Mucosa of descending colon (tissue), 3 donors: ENCODE measurements at regions not wholly inside any gene's neighbourhood (a gene's known extent, or its start where the extent isn't known, plus 50 kb on each side); places are given as distances from the start of the nearest gene placed in this dataset.
A peak's percentile ranks its signal among the peaks of the same experiment; 100 is the strongest.
"Not testable (repeated sequence)": the region's sequence is repeated elsewhere in the genome, so short reads cannot be mapped to it uniquely, and the experiment has no call there.

Experiments
- ATAC-seq: fragments of 200-7000 bp; cut with Tn5 transposase; one replicate; pipeline ENCODE4 v1.9.1; 2020; ENCODE audit warnings: mild to moderate bottlenecking, moderate library complexity
- DNase-seq, 3 donors: peaks; one replicate each; pipeline ENCODE4 v3.0.0-alpha.2; 2020
- H3K36me3 ChIP-seq: fragments of 200-600 bp; one replicate; pipeline ENCODE4 v1.8.0; 2021; ENCODE audit warnings: low read depth, mild to moderate bottlenecking
- H3K4me1 ChIP-seq: fragments of 200-600 bp; one replicate; pipeline ENCODE4 v1.8.0; 2021; ENCODE audit warnings: low read depth, mild to moderate bottlenecking
- H3K4me3 ChIP-seq: fragments of 200-600 bp; one replicate; pipeline ENCODE4 v1.8.0; 2021; ENCODE audit warnings: mild to moderate bottlenecking
- H3K9me3 ChIP-seq: fragments of 200-600 bp; one replicate; pipeline ENCODE4 v1.8.0; 2021; ENCODE audit warnings: mild to moderate bottlenecking
- CTCF ChIP-seq: fragments of 200-600 bp; IDR thresholded peaks from one replicate; pipeline ENCODE4 v1.8.0; 2022; ENCODE audit warnings: antibody characterized with exemption, mild to moderate bottlenecking
- intact Hi-C, 2 donors: fragments of 100-400 bp; cut with DNase I in 1 of 2; cut with micrococcal nuclease in 1 of 2; formaldehyde crosslinking; loops; one replicate each; pipeline versions ENCODE4 v1.11.0 to v1.11.1; 2022; cut with DNase I, micrococcal nuclease
- donor health status: DM: no; HTN: no; CAD: no; lungs with moderate emphysema.
- donor health status: DM: no; HTN: no; CAD: no.
- donor health status: DM: no; HTN: yes; CAD: no.

- intact Hi-C loops: no loop called here
- DNase-seq (no peak), ATAC-seq (no peak)
- TF ChIP-seq CTCF: no peak
- H3K4me3 ChIP-seq: no peak overlapping the region
- peaks cover 4% of the 10 kb centered on the region for H3K4me1 ChIP-seq
- no peaks in the 10 kb centered on the region for H3K36me3 ChIP-seq
- no peaks in the 10 kb centered on the region for H3K9me3 ChIP-seq
Measured at GRCh38 chr20:30288346-30288745, 969.1 kb upstream of the DEFB115 start.

- H3K9me3 ChIP-seq, H3K36me3 ChIP-seq, H3K4me1 ChIP-seq, H3K4me3 ChIP-seq, intact Hi-C loops, ATAC-seq, DNase-seq: not testable (repeated sequence)
Measured at GRCh38 chr20:30289049-30289448, 968.4 kb upstream of the DEFB115 start.

GRCh38 chr20:30289711-30290141, 967.7 kb upstream of the DEFB115 start:
- H3K4me1 ChIP-seq, H3K9me3 ChIP-seq, ATAC-seq, H3K4me3 ChIP-seq, H3K36me3 ChIP-seq, intact Hi-C loops: not testable (repeated sequence)
- peak in 2 of 3 donors; percentile 40 to 68 for DNase-seq

- H3K9me3 ChIP-seq, H3K4me3 ChIP-seq, H3K4me1 ChIP-seq, H3K36me3 ChIP-seq, intact Hi-C loops: not testable (repeated sequence)
- peak; percentile 94 for ATAC-seq
- DNase-seq: peak; percentile 68 to 87 (median 76)
Measured at GRCh38 chr20:30290361-30291063, 967.0 kb upstream of the DEFB115 start.

GRCh38 chr20:30291064-30291379, 966.4 kb upstream of the DEFB115 start:
- intact Hi-C loops, ATAC-seq, H3K4me3 ChIP-seq, H3K9me3 ChIP-seq, DNase-seq, H3K4me1 ChIP-seq, H3K36me3 ChIP-seq: not testable (repeated sequence)

GRCh38 chr20:30291686-30292085, 965.8 kb upstream of the DEFB115 start:
- H3K36me3 ChIP-seq, H3K4me3 ChIP-seq, H3K9me3 ChIP-seq, H3K4me1 ChIP-seq, ATAC-seq, intact Hi-C loops: not testable (repeated sequence)
- peak in 1 of 3 donors; percentile 58 for DNase-seq

- ATAC-seq, DNase-seq, H3K4me3 ChIP-seq, H3K4me1 ChIP-seq, H3K36me3 ChIP-seq, intact Hi-C loops, H3K9me3 ChIP-seq: not testable (repeated sequence)
Measured at GRCh38 chr20:30295396-30295795, 962.1 kb upstream of the DEFB115 start.

GRCh38 chr20:30295967-30296366, 961.5 kb upstream of the DEFB115 start:
- H3K4me1 ChIP-seq, H3K4me3 ChIP-seq, DNase-seq, H3K9me3 ChIP-seq, ATAC-seq, intact Hi-C loops, H3K36me3 ChIP-seq: not testable (repeated sequence)

GRCh38 chr20:30297878-30298595, 959.4 kb upstream of the DEFB115 start:
- intact Hi-C loops, H3K4me1 ChIP-seq, ATAC-seq, DNase-seq, H3K9me3 ChIP-seq, H3K4me3 ChIP-seq, H3K36me3 ChIP-seq: not testable (repeated sequence)

GRCh38 chr20:30300220-30300642, 957.2 kb upstream of the DEFB115 start:
- peak in 1 of 3 donors; percentile 50 for DNase-seq

GRCh38 chr20:30302786-30303185, 954.7 kb upstream of the DEFB115 start:
- H3K36me3 ChIP-seq, DNase-seq, ATAC-seq, intact Hi-C loops, H3K4me3 ChIP-seq, H3K9me3 ChIP-seq, H3K4me1 ChIP-seq: not testable (repeated sequence)

More at GRCh38 chr20:30300220-30300642, 957.2 kb upstream of the DEFB115 start:
- intact Hi-C loops, H3K36me3 ChIP-seq, H3K4me1 ChIP-seq, H3K4me3 ChIP-seq, ATAC-seq, H3K9me3 ChIP-seq: not testable (repeated sequence)

- H3K4me1 ChIP-seq, intact Hi-C loops, H3K9me3 ChIP-seq, DNase-seq, H3K4me3 ChIP-seq, ATAC-seq, H3K36me3 ChIP-seq: not testable (repeated sequence)
Measured at GRCh38 chr20:30309938-30310337, 947.5 kb upstream of the DEFB115 start.

GRCh38 chr20:30310385-30310784, 947.1 kb upstream of the DEFB115 start:
- H3K4me3 ChIP-seq, ATAC-seq, H3K9me3 ChIP-seq, H3K4me1 ChIP-seq, intact Hi-C loops, DNase-seq, H3K36me3 ChIP-seq: not testable (repeated sequence)
